ENCODE measurements at regions not wholly inside any gene's neighbourhood (a gene's known extent, or its start where the extent isn't known, plus 50 kb on each side); places are given as distances from the start of the nearest gene placed in this dataset.

DNA sequence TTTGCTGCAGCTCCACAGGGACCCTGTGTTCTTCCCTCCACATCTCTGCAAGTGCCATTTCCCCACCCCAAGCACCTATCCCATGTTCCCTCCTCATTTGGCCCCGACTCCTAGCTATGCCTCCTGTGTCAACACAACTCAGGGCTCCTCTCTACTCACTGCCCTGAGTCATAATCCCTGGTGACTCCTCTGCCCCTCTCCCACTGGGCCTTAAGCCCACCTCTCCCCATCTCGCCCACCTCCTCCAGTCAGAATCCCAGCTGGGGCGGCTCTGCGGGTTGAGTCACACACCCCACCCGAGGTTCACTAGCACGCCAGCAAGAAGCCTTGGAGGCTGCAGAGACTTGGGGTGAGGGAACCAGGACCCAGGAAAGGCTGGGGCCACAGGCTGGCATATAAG is 346.2 kb downstream of the FOXL1 start:
- in situ Hi-C loops (cut with MboI; ENCODE audit: low sequenced_read_pairs) = no loop called here

DNA sequence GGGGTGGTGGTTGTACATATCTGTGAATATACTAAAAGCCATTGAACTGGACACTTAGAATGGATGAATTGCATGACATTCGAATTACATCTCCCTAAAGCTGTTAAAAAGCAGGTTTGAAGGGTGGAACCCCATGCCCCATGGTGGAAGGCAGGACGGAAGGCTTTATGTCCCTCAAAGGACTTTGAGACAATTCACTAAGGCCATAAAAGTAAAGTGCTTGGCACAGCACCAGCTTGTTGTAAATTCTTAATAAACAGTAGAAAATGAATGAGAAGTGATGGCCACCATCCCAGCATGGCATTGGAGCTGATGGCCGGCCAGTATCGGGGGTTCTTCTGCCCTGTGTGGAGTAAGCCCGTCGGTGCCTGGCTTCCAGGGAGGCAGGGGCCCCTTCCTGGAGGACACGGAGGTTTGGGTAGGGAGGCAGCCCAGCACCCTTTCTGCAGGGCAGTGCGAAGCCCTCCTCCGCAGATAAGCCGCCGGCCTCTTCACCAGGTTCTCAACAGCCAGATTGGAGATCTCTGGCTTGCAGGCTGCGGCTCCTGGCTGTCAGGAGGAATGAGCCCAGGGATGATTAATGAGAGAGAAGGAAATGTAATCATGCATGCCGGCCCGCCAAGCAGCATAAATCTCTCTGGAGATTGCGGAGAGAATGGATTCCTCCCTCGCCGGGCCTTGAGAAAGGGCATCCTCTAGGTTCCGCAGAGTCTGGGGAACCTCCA is 346.9 kb downstream of the FOXL1 start:
- in situ Hi-C loops (cut with MboI; ENCODE audit: low sequenced_read_pairs) = no loop called here

DNA sequence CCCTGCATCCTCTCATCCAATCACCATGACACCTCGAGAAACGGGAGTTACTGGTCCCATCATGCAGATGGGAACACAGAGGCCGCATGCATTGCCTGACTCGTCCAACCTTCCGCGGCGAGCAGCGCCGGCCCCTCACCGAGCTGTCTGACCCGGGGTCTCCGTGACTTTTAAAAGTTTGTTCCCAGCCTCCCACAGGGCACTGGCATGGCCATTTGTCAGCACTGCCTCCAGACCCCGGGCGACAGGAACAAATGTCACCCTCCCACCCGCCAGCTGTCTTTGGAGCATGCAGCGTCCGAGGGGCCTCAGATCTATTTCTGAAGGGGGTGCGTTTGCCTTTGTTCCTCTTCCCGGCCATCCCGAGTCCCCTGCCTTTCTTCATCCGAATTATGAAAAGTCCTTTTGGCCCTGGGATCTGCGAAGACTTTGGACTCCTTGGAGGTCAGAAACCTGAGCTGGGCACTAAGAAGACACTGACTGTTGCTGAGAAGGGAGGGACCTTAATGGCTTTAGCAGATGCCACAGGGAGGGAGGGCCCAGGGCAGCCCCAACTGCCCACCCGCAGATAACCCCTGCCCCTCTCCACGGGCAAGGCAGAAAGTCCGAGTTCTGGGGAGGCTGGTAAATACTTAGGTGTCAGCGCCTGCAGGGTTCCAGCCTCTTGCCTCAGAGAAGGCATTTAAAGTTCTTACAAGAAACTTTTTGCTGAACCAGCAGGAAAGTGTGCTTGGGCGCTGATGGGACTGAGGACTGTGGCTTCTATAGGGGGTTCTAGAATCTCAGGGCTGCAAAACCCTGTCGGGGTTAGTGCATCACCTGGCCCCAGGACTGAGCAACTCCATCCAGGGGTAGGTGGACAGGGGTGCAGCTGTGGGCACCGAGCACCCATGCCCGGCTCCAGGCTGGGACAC is 348.1 kb downstream of the FOXL1 start:
- in situ Hi-C loops (cut with MboI; ENCODE audit: low sequenced_read_pairs) = no loop called here

DNA sequence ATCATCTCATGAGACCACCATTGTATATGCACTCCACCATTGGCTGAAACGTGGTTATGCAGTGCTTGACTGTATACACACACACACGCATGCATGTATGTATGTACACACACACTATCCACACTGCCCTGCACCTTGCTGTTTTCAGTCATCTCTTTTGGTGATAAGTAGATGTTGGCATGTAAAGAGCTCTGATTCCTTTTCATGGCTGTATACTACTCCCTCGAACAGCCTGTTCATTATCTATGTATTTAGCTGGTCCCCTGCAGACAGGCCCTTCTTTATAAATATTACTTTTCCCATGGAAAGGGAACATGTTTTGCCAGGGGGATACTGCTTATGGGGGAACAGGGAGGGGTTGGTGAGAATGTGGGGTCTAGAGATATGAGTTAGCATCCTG is 349.4 kb downstream of the FOXL1 start:
- in situ Hi-C loops (cut with MboI; ENCODE audit: low sequenced_read_pairs) = no loop called here

DNA sequence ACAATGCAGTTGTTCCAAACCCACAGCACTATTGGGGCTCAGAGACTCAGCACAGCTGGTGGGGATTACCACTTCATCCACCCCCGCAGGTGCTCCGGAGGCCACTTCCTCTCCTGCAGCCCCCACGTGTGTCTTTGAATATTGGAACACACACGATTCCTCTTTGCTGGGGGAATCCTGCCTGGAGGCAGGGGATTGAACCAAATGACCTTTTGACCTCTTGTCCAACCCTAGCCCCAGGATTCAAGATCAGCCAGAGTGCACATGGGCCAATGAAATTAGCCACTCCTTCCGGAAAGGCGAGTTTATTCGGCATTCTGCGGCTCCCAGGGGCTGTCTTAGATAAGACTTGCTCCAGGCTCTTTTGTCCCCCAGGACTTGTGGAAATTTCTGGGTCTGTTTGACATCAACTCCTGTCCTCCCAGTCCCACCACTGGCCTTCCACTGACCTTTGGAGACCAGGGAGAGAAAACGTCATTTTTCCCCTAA is 350.2 kb downstream of the FOXL1 start:
- in situ Hi-C loops (cut with MboI; ENCODE audit: low sequenced_read_pairs) = no loop called here

DNA sequence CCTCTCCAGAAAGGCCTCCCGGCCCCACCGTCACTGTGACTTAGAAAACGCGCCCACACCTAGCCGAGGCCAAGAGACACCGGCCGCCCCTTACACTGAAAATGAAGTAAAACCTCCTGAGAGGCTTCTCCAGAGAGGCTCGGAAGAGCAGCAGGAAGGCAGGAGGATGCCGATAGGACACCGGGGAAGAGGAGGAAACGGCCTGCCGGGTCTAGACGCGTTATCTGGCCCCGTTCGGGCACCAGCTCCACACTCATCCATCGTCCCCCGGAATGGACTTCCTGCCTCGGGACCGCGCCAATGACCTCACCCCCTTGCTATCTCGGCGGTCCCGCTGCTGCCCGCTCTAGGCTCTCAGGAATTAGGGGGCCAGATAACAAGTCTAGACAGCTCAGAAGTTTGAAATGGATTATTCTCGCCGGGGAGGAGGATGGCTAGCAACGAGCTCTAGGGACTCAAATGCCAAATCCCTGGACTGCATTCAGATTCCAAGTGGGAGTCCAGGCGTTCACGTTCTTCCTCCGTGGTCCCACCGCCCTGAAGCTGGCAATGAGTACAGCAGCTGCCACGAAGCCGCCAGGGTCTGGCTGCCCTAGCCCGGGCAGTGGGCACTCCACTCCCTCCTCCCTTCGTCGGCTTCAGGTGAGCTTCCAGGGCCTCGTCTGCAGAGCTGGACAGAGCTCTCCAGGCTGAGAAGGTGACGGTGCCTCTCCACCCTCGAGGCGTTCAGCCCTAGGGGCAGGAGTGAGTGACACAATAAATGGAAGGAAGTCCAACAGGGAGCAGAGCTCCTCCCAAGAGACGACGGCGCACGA is 350.9 kb downstream of the FOXL1 start:
- in situ Hi-C loops (cut with MboI; ENCODE audit: low sequenced_read_pairs) = no loop called here

DNA sequence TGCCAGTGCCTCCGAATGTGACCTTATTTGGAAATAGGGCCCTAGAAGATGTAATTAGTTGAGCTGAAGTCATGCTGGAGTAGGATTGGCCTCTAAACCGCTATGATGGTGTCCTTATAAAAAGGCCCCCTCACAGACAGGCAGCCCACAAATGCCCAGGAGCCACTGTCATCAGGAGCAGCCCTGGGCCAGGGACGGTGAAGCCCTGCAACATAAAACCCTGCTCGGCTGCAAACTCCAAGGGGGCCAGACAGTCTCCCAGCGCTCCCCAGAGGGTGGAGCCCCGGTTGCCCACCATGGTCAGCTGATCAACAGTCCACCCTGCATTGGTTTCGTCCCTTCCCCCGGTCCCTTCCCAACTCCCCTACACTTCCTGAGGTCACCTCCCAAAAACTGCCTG is 351.7 kb downstream of the FOXL1 start:
- in situ Hi-C loops (cut with MboI; ENCODE audit: low sequenced_read_pairs) = no loop called here

DNA sequence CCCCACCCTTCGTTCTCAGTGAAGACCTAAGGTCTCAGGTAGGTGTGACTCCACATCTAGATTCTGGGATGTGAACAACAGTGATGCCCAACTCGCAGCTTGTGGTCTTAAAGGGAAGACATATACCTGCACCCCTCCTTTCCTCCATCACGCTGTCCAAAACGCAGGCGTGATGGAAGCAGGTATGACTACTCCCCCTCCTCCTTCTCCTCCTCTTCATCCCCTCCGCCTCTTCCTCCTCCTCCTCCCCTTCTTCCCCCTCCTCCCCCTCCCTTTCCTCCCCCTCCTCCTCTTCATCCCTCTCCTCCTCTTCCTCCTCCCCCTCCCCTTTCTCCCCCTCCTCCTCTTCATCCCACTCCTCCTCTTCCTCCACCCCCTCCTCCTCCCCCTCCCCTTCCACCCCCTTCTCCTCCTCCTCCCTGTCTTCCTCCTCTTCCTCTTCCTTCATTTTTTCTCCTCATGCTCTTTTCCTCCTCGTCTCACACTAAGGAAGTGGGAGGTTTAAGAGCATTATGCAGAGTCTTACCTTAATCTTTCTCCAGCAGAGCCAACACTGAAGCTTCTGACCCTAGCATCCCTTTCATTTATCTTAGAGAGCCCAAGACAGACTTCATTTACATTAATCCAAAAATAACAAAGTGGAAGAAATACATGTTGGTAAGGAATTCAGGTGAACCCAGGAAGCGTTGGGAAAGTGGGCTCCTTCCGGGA is 352.5 kb downstream of the FOXL1 start:
- in situ Hi-C loops (cut with MboI; ENCODE audit: low sequenced_read_pairs) = no loop called here

DNA sequence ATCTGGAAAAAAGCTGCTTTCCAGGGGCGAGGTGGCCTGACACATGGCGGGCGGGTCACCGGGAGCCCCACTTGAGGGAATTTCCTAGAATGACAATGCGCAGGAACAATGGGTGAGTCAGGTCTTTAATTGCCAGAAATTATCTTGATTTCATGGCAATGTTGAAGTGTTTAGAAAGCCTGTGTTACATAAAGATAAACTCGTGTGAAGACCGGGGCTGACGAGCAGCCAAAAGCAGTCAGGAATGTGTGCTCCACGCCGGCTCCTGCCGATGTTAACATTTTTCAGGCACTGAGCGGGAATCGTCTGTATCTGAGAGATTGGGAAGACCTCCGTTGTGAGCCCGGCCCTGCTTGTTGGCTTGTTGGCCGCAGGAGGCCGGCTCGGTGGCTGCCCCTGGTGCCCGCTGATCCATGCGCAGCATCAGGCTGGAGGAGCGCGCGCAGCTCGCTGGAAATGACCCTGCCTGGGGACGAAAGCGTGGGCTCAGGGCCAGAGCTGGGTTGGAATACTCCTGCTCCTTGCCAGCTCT is 353.1 kb downstream of the FOXL1 start:
- in situ Hi-C loops (cut with MboI; ENCODE audit: low sequenced_read_pairs) = no loop called here

DNA sequence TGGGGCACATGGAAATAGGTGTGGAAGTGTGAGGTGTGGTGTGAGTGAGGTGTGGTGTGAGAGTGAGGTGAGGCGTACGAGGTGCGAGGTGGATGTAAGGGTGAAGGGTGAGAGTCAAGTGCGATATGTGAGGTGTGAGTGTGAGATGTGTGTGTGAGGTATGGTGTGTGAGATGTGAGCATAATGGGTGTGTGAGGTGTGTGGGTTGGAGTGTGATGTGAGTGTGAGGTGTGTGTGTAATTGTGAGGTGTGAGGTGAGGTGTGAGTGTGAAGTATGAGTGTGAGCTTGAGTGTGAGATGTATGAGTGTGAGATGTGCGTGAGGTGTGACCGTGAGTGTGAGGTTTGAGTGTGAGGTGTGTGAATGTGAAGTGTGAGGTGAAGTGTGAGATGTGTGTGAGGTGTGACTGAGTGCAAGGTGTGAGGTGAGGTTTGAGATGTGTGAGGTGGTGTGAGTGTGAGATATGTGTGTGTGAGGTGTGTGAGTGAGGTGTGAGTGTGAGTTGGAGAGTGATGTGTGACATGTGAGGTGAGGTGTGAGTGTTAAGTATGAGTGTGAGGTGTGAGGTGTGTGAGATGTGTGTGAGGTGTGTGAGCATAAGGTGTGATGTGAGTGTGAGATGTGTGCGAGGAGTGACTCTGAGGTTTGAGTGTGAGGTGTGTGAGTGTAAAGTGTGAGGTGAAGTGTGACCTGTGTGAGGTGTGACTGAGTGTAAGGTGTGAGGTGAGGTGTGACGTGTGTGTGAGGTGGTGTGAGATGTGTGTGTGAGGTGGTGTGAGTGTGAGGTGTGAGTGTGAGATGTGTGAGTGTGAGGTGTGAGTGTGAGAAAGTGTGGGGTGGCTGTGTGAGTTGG is 354.0 kb downstream of the FOXL1 start:
- in situ Hi-C loops (cut with MboI; ENCODE audit: low sequenced_read_pairs) = no loop called here

DNA sequence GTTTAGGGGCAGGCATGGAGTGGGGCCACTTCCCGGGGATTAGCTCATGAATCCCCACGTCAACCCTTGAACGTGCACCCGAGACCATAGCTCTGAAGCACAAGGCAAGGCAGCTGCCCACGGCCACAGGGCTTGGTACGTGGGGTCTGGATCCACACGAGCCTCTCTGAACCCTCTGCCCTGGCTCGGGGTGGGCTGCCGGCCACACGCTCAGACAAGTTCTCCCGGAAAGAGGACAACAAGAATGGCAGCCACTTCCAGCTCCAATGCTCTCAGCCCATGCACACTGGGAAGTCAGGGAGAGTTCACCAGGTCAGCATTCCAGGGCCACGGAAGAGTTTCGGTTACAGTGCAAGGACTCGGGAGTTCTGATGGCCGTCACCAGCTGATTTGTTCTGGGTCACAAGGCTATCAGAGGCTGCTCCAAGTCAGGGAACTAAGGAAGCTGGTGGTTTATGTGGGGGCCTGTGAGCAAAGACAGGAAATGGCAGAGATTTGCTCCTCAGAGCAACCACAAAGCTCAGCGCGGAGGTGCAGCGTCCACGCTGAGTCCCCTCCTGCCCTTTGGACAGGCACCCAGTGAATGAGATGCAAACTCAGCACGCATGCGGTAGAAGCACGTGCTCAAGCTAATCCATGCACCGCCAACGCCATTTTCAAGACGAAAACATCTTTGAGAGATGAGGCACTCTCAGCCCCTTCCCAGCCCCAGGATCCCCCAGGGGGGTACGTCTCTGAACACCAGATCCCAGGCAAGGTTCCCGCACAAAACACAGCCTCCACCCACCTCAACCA is 356.4 kb downstream of the FOXL1 start:
- in situ Hi-C loops (cut with MboI; ENCODE audit: low sequenced_read_pairs) = no loop called here

DNA sequence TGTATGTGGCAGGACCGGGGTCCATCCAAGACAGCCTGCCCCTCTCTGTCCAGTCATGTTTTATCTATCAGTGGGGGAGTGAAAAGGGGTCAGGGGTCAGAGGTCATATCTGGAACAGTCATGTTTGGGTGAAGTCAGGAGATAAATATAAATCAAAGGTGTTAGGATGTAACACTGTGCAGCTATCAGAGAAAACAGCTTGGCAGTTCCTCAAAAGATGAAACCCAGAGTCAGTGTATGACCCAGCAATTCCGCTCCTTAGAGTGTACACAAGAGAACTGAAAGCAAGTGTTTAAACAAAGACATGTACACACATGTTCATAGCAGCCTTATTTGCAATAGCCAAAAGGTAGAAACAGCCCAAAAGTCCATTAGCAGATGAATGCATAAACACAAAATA is 361.3 kb downstream of the FOXL1 start:
- in situ Hi-C loops (cut with MboI; ENCODE audit: low sequenced_read_pairs) = no loop called here

DNA sequence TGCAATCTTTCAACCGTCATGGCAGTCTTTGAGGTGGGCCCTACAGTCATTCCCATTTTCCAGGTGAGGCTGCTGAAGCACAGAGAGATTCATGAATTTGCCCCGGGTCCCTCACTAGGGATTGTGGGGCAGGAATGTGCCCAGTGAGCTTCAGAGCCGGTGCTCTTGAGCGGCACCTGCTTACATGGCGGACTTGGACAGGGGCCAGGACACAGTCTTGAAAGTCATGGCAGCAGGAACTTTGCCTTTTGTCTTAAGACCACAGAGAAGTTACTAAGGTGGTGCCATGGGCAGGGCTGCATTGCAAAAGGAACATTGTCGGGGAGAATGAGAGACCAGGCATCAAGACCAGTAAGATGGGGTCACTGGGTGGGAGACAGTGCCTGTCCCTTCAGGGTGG is 363.4 kb downstream of the FOXL1 start:
- in situ Hi-C loops (cut with MboI; ENCODE audit: low sequenced_read_pairs) = no loop called here

DNA sequence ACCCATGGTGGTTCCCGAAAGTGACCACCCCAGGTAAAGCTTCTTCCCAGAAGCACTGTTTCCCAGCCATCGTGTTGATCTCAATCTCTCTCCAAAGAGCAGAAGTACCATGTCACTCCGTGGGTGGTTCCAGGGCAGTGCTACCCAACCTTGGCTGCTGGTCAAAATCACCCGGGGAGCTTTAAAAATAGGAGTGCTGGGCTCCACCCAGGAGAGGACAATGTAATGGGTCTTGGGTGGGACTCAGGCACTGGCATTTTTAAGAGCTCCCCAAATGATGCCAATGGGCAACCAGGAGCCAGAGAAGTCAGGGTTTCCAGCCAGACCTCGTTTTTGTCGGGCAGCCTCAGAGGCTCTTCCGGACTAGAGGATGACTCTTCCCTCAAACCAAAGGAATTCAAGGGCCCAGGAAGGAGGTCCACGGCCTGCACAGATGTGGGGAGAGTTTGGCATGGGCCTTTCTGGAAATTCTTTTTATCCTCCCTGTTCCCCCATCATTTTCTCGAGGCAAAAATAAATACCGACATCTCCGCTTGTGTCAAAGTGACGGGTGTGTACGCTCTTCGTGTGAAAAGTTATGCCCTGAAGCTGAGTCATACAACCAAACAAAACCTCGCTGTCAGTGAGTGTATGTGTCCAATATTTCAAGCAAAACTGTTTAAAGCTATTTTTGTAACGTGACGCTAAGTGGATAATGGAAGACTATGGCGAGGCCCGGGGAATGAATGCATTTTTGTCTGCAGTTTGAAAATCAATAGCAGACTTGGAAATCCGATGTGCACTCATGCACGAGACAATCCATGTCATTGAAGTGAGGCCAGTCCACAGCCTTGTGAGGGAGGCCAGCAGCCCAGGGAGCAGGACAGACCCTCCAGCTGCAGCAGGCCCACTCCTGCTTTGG is 364.1 kb downstream of the FOXL1 start:
- in situ Hi-C loops (cut with MboI; ENCODE audit: low sequenced_read_pairs) = no loop called here

DNA sequence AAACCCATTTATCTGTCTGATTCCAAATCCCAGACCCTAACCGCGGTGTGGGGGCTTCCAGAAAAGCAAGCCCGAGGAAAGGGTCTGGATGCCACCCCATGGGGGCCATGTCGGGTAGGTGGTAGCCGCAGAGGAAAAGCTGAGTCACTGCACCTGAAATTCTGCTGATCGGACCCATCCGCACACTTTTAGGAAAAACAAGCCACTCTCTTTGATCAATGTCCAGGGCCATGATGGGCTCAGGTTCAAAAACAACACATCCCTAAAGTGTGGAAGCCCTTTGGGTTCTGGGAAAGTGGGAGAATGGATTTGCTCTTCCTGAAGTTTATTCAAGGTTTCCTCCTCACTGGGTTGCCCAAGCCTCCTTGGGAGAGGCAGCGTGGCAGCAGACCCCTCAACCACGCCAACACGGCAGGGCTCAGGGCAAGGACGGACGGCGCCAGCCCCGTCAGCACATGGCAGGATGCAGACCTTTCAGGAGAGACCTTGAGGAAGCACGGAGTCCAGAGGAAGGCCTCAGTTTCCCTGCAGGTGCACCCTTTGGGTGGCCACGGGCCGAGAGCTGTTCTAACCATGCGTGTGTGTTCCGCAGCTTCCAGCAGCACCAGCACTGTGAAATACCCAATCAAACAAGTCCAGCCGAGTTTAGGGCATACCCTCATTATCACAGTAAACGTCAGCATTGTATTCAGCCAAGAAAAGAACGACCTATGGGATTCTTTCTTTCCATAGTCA is 367.0 kb downstream of the FOXL1 start:
- in situ Hi-C loops (cut with MboI; ENCODE audit: low sequenced_read_pairs) = no loop called here

DNA sequence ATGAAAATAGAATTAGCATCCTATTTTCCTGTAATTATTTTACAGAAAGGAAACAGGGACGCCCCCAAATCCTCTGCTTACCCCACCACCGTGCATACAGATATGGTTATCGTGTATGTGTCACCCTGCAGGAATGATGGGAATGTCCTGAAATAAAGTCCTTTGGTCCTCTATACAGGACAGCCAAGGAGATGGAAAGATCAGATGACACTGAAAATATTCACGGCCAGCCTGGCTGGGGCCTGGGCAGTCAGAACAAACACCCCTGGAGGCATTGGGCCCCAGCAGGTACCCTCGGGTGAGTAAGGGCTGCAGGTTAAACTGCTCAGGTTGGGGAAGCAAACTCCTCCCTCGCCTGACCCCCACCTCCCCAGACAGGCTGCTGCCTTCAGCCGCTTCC is 368.0 kb downstream of the FOXL1 start:
- in situ Hi-C loops (cut with MboI; ENCODE audit: low sequenced_read_pairs) = no loop called here

DNA sequence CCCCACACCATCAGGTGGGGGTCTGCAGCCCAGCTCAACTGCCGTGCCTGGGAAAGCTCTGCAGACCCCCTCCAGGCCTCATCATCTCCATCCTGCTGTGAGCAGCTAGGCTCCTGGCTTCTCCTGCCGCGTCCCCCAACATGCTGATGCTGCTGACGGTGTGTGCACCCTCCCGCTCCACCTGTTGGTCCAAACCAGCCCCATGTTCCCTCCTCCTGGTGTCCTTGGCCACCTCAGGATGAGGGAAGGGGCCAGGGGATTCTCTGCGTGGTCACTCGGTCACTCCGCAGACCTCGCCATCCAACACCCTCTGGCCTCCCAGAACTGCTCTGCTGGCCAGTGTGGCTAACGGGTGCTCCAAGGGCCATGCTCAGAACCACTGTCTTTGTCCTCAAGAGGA is 368.6 kb downstream of the FOXL1 start:
- in situ Hi-C loops (cut with MboI; ENCODE audit: low sequenced_read_pairs) = no loop called here
